Keratinocyte (primary cell): ENCODE measurements at regions not wholly inside any gene's neighbourhood (a gene's known extent, or its start where the extent isn't known, plus 50 kb on each side); places are given as distances from the start of the nearest gene placed in this dataset.

Experiments
- DNase-seq: peaks from one replicate; pipeline ENCODE4 v3.0.0-alpha.2; 2011; ENCODE audit warnings: low read depth, missing footprints, low spot score
- FAIRE-seq: peaks from 2 replicates; lab custom pipeline; 2011; peaks lifted over from hg19 to GRCh38; lab: Jason Lieb, UNC
- H2AFZ ChIP-seq: 2 replicates; pipeline ENCODE4 v1.6.0; 2012; ENCODE audit warnings: low read length, control low read depth, inconsistent platforms; ENCODE audit not compliant: control insufficient read depth
- H3K27ac ChIP-seq: 2 replicates; pipeline ENCODE4 v1.5.1; 2011; ENCODE audit warnings: low read length; ENCODE audit not compliant: control insufficient read depth, insufficient read depth
- H3K27me3 ChIP-seq: 3 replicates; pipeline ENCODE4 v1.6.0; 2011; ENCODE audit warnings: low read length; ENCODE audit not compliant: control insufficient read depth, insufficient read depth; ENCODE audit errors: extremely low read depth
- H3K36me3 ChIP-seq, 2 experiments: 2 replicates in 1 of 2; 3 replicates in 1 of 2; pipeline ENCODE4 v1.5.1; 2011; ENCODE audit warnings: low read length in 2 of 2, mild to moderate bottlenecking in 1 of 2; ENCODE audit not compliant: control insufficient read depth in 2 of 2, insufficient read depth in 2 of 2; ENCODE audit errors: extremely low read depth in 1 of 2
- H3K4me1 ChIP-seq: 3 replicates; pipeline ENCODE4 v1.5.1; 2011; ENCODE audit warnings: low read length; ENCODE audit not compliant: control insufficient read depth, insufficient read depth; ENCODE audit errors: extremely low read depth
- H3K4me2 ChIP-seq: 3 replicates; pipeline ENCODE4 v1.6.0; 2011; ENCODE audit warnings: low read depth, low read length; ENCODE audit not compliant: control insufficient read depth, insufficient read depth; ENCODE audit errors: extremely low read depth
- H3K4me3 ChIP-seq, 3 experiments: fragments of 200-600 bp in 1 of 3; sonication (generic) in 1 of 3; 2 replicates in 2 of 3; 3 replicates in 1 of 3; pipeline ENCODE4 v1.5.1; 2011 to 2016; ENCODE audit warnings: low read length in 3 of 3, mild to moderate bottlenecking in 3 of 3, control low read depth in 2 of 3, inconsistent platforms in 1 of 3, low read depth in 1 of 3, mixed read lengths in 1 of 3, mixed run types in 1 of 3, moderate library complexity in 1 of 3; ENCODE audit not compliant: control insufficient read depth in 2 of 3, insufficient read depth in 2 of 3; ENCODE audit errors: extremely low read depth in 1 of 3
- H3K79me2 ChIP-seq: 2 replicates; pipeline ENCODE4 v1.6.0; 2012; ENCODE audit warnings: low read length; ENCODE audit not compliant: control insufficient read depth, insufficient read depth
- H3K9ac ChIP-seq: 3 replicates; pipeline ENCODE4 v1.6.0; 2011; ENCODE audit warnings: low read length; ENCODE audit not compliant: control insufficient read depth, insufficient read depth; ENCODE audit errors: extremely low read depth
- H3K9me1 ChIP-seq: 3 replicates; pipeline ENCODE4 v1.6.0; 2011; ENCODE audit warnings: low read length; ENCODE audit not compliant: control insufficient read depth, insufficient read depth; ENCODE audit errors: extremely low read depth
- H3K9me3 ChIP-seq: 2 replicates; pipeline ENCODE4 v1.5.1; 2012; ENCODE audit warnings: low read depth, low read length; ENCODE audit not compliant: control insufficient read depth
- H4K20me1 ChIP-seq: 3 replicates; pipeline ENCODE4 v1.6.0; 2011; ENCODE audit warnings: low read length; ENCODE audit not compliant: control insufficient read depth, insufficient read depth; ENCODE audit errors: extremely low read depth
- EZH2 ChIP-seq: IDR thresholded peaks from one replicate; pipeline ENCODE4 v1.6.1; 2012; ENCODE audit warnings: inconsistent platforms, mild to moderate bottlenecking, low read length, moderate library complexity
- dilution Hi-C: fragments of 300-500 bp; cut with MboI; formaldehyde crosslinking; loops from one replicate; pipeline ENCODE4 v1.7.0; 2020; ENCODE audit warnings: low sequenced_read_pairs; ENCODE audit not compliant: extremely low pct_ligation_motif_present
- TF ChIP-seq, protein P1 (sequence below), 3 experiments: IDR thresholded peaks in 1 of 3; conservative IDR thresholded peaks in 1 of 3; optimal IDR thresholded peaks in 1 of 3; 2 replicates in 2 of 3; 3 replicates in 1 of 3; pipeline versions ENCODE3 to v1.5.1; 2011; ENCODE audit warnings: low read length in 3 of 3, mild to moderate bottlenecking in 3 of 3, moderate library complexity in 2 of 3, control low read depth in 1 of 3, inconsistent platforms in 1 of 3; ENCODE audit not compliant: insufficient read depth in 2 of 3; ENCODE audit errors: extremely low read depth in 1 of 3

DNA sequence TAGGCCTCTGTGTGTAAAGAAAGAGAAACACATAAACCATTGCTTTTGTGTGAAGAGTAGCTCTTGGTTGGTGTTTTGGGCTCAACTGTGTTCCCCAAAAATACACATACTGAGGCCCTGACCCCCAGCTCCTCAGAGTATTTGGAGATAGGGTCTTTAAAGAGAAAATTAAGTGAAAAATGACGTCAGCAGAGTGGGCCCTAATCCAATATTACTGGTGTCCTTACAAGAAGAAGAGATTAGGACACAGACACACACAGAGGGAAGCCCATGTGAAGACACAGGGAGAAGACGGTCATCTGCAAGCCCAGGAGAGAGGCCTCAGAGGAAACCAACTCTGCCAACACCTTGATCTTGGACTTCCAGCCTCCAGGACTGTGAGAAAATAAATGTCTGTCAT is 76.9 kb upstream of the PGBD5 start:
- no peaks in the 10 kb centered on the region for H3K36me3 ChIP-seq
- H3K27me3 ChIP-seq: peaks cover 15% of the 10 kb centered on the region
- no peak for FAIRE-seq

DNA sequence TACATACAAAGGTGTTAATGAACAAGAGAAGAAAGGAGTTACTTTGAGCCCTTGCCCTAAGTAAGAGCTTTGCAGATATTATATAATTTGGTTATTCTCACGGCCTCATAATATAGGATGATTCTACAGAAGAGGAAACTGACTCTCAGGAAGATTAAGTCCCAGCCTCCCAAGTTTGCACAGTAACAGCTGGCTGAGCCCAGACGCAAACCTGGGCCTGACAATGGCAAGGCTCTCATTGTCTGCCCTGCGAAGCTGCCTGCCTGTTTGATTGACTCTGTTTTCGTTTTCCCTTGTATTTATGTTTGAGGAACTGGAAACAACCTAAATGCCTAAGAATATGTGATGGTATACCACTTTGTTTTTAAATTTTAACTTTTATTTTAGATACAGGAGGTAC is 76.2 kb upstream of the PGBD5 start:
- dilution Hi-C loops: no loop called here
- DNase-seq: no peak
- Histone ChIP-seq H3K4me3 (no peak overlapping the region), H2AFZ (no peak overlapping the region), H3K79me2 (no peaks in the 10 kb centered on the region), H3K36me3 (no peaks in the 10 kb centered on the region), H4K20me1 (no peaks in the 10 kb centered on the region), H3K9me3 (no peaks in the 10 kb centered on the region), H3K27me3 (peaks cover 15% of the 10 kb centered on the region), H3K9ac (no peak overlapping the region), H3K27ac (no peak overlapping the region), H3K4me1 (peaks cover 3% of the 10 kb centered on the region), H3K9me1 (no peaks in the 10 kb centered on the region), H3K4me2 (no peak overlapping the region)
- TF ChIP-seq EZH2: no peak
- TF ChIP-seq, protein P1, sequence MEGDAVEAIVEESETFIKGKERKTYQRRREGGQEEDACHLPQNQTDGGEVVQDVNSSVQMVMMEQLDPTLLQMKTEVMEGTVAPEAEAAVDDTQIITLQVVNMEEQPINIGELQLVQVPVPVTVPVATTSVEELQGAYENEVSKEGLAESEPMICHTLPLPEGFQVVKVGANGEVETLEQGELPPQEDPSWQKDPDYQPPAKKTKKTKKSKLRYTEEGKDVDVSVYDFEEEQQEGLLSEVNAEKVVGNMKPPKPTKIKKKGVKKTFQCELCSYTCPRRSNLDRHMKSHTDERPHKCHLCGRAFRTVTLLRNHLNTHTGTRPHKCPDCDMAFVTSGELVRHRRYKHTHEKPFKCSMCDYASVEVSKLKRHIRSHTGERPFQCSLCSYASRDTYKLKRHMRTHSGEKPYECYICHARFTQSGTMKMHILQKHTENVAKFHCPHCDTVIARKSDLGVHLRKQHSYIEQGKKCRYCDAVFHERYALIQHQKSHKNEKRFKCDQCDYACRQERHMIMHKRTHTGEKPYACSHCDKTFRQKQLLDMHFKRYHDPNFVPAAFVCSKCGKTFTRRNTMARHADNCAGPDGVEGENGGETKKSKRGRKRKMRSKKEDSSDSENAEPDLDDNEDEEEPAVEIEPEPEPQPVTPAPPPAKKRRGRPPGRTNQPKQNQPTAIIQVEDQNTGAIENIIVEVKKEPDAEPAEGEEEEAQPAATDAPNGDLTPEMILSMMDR (optimal IDR thresholded peaks at IDR 0.05 in 1 of 3, IDR thresholded peaks at IDR 0.05 in 1 of 3, conservative IDR thresholded peaks at IDR 0.05 in 1 of 3; ENCODE audit: extremely low read depth in 1 of 3, insufficient read depth in 2 of 3, low read length in 3 of 3): no peak
- no peak for FAIRE-seq

More for the DNA sequence above, 76.9 kb upstream of the PGBD5 start:
- H3K4me1 ChIP-seq: peaks cover 9% of the 10 kb centered on the region
- no peaks in the 10 kb centered on the region for H3K9me3 ChIP-seq
- no peaks in the 10 kb centered on the region for H3K9me1 ChIP-seq
- H4K20me1 ChIP-seq: no peaks in the 10 kb centered on the region
- TF ChIP-seq EZH2: no peak
- TF ChIP-seq, protein P1 (optimal IDR thresholded peaks at IDR 0.05 in 1 of 3, IDR thresholded peaks at IDR 0.05 in 1 of 3, conservative IDR thresholded peaks at IDR 0.05 in 1 of 3; ENCODE audit: extremely low read depth in 1 of 3, insufficient read depth in 2 of 3, low read length in 3 of 3): no peak
- no peak overlapping the region for H3K4me2 ChIP-seq
- no peak overlapping the region for H3K9ac ChIP-seq
- H3K4me3 ChIP-seq: no peak overlapping the region
- dilution Hi-C loops: no loop called here
- no peak overlapping the region for H2AFZ ChIP-seq
- no peaks in the 10 kb centered on the region for H3K79me2 ChIP-seq
- no peak overlapping the region for H3K27ac ChIP-seq
- DNase-seq: no peak
